ENCODE measurements at regions not wholly inside any gene's neighbourhood (a gene's known extent, or its start where the extent isn't known, plus 50 kb on each side); places are given as distances from the start of the nearest gene placed in this dataset.
A peak's percentile ranks its signal among the peaks of the same experiment; 100 is the strongest.

DNA sequence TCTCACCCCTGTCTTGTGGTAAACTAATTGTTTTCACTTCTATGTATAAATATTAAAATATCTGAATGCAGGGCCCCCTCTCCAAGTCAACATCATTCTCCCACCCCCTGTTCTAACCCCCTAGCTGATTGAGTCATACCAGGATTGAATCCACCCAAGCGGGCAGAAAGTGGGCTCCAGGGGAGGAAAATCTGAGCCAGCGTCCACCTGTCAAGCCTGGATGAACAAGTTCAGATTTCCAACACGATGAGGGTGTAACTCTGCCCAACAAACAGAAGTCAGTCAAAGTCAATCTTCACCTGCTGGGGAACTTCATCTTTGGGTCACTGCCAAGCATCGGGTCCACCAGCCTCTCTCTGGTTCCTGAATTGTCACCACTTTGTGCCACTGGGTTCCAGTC, 162.9 kb upstream of the CELF2 start:
- DNase-seq (ENCODE audit: low spot score in 2 of 2), result no peak
- H3K4me1 Mint-ChIP-seq, result peaks cover 4% of the 10 kb centered on the region
- peaks cover 7% of the 10 kb centered on the region for H3K27me3 Mint-ChIP-seq
- H3K4me3 Mint-ChIP-seq, result no peak overlapping the region
- no peaks in the 10 kb centered on the region for H3K36me3 Mint-ChIP-seq
- ATAC-seq (ENCODE audit: low read depth), result peak; percentile 36
- H3K27ac Mint-ChIP-seq, result peak overlapping the region; percentile 48
- no peaks in the 10 kb centered on the region for H3K9me3 Mint-ChIP-seq

DNA sequence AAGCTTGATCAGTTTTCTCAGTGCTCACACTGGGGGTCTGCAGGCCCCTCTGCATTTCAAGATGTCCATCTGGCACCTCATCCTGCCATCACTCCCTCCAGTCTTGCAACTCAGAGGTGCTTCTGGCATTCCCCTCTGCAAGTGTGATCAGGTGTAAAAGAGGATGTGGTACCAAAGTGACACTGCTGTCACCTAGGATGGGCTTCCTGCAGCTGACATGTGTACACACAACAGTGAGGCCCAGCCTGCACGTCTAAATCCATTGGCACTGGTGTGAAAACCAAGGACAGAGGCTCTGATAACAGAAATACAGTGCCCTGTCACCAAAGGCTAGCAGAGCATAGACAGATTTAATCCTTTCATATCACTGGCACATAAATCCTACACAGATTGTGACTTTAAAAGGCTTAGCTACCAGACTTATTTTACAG, 162.5 kb upstream of the CELF2 start:
- DNase-seq (ENCODE audit: low spot score in 2 of 2), result peak in 1 of 2 donors; percentile 5
- no peak overlapping the region for H3K4me3 Mint-ChIP-seq
- ATAC-seq (ENCODE audit: low read depth), result peak; percentile 96
- peaks cover 4% of the 10 kb centered on the region for H3K4me1 Mint-ChIP-seq
- no peaks in the 10 kb centered on the region for H3K9me3 Mint-ChIP-seq
- peak overlapping the region; percentile 48 for H3K27ac Mint-ChIP-seq
- no peaks in the 10 kb centered on the region for H3K36me3 Mint-ChIP-seq
- peaks cover 6% of the 10 kb centered on the region for H3K27me3 Mint-ChIP-seq

DNA sequence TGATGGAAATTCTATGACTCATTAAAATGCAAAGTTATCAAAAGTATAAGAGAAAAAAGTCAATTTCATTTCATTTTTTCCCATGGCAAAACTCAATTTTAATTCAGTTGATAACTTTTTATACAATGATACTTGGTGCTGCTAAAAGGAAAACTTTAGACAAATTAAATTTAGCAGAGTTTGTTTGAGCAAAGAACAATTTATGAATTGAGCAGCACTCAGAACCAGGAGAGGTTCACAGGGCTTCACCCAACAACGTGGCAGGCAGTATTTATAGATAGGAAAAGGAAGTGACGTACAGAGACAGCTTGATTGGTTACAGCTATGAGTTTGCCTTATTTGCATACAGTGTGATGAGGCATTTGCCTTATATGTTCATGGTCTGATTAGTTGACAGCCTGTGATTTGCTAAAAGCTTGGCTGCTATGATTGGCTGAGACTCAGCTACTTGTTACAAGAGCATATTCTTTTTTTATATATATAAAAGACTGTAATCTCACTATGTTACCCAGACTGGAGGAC, 157.2 kb upstream of the CELF2 start:
- ATAC-seq (ENCODE audit: low read depth), result peak; percentile 43
- Mint-ChIP-seq H3K27ac (no peak overlapping the region), H3K9me3 (no peaks in the 10 kb centered on the region), H3K27me3 (no peaks in the 10 kb centered on the region), H3K36me3 (no peaks in the 10 kb centered on the region), H3K4me1 (no peaks in the 10 kb centered on the region), H3K4me3 (no peak overlapping the region)
- DNase-seq (ENCODE audit: low spot score in 2 of 2), result no peak

DNA sequence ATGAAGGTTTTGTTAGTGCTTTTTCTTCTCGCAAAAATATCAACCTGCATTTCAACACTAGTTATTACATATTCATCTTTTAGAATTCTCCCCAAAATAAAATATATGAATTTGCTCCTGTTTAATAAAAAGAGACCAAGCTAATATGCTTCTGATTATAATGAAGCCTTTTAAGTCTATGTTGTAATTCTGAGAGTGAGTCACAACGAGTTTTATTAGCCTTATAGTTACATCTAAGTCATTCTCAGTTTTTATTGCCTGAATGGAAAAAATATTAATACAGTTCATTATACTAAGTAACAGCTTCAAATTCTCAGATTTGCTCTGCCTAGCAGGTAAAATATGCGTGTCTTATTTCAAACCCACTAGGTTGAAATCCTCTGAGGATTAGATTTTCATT, 152.4 kb upstream of the CELF2 start:
- ATAC-seq (ENCODE audit: low read depth), result no peak

DNA sequence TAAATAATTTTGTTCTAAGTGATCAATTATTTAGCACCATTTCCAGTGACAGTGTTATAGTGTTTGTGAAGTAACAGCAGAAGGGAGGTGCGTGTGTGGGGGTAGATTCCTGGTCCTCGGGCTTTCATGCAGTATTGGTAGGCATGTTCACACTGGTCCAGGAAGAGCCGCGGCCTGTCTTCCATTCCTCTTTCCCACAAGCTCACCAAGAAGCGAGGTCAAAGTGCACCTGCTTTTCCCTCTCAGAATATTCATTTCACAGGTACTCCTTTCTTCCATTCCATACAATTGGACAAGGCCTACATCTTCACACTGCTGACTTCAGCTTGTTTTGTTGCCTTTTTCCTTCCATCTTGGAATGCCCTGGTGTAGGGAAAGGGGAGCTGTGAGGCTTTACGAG, 151.8 kb upstream of the CELF2 start:
- peaks cover 6% of the 10 kb centered on the region for H3K4me1 Mint-ChIP-seq
- no peak overlapping the region for H3K27ac Mint-ChIP-seq
- H3K36me3 Mint-ChIP-seq, result no peaks in the 10 kb centered on the region
- no peaks in the 10 kb centered on the region for H3K9me3 Mint-ChIP-seq
- H3K4me3 Mint-ChIP-seq, result no peak overlapping the region
- no peak for ATAC-seq (ENCODE audit: low read depth)
- H3K27me3 Mint-ChIP-seq, result peaks cover 5% of the 10 kb centered on the region
- no peak for DNase-seq (ENCODE audit: low spot score in 2 of 2)

More for the DNA sequence above, 152.4 kb upstream of the CELF2 start:
- Mint-ChIP-seq H3K4me3 (no peak overlapping the region), H3K27ac (no peak overlapping the region), H3K4me1 (peaks cover 3% of the 10 kb centered on the region), H3K27me3 (peaks cover 5% of the 10 kb centered on the region), H3K36me3 (no peaks in the 10 kb centered on the region), H3K9me3 (no peaks in the 10 kb centered on the region)
- DNase-seq (ENCODE audit: low spot score in 2 of 2), result no peak

DNA sequence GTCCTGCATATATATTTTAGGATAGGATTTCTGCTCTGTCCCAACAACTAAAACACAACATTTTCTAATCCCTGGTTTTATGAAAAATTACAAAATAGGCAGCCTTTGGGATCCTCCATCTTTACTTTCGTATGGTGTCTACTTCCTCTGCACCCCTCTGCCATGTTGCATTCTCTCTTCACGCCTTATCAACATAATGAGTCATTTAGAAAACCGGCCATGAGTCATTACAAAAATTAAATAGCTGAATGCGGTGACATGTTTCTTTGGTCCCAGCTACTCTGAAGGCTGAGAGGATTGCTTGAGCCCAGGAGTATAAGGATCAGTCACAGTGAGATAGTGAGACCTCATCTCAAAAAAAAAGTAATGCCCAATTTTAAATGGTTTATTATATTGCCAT, 148.1 kb upstream of the CELF2 start:
- no peak overlapping the region for H3K4me3 Mint-ChIP-seq
- H3K36me3 Mint-ChIP-seq, result no peaks in the 10 kb centered on the region
- no peaks in the 10 kb centered on the region for H3K9me3 Mint-ChIP-seq
- ATAC-seq (ENCODE audit: low read depth) (no peak), DNase-seq (ENCODE audit: low spot score in 2 of 2) (no peak)
- no peak overlapping the region for H3K27ac Mint-ChIP-seq
- H3K4me1 Mint-ChIP-seq, result peaks cover 6% of the 10 kb centered on the region
- peaks cover 12% of the 10 kb centered on the region for H3K27me3 Mint-ChIP-seq

DNA sequence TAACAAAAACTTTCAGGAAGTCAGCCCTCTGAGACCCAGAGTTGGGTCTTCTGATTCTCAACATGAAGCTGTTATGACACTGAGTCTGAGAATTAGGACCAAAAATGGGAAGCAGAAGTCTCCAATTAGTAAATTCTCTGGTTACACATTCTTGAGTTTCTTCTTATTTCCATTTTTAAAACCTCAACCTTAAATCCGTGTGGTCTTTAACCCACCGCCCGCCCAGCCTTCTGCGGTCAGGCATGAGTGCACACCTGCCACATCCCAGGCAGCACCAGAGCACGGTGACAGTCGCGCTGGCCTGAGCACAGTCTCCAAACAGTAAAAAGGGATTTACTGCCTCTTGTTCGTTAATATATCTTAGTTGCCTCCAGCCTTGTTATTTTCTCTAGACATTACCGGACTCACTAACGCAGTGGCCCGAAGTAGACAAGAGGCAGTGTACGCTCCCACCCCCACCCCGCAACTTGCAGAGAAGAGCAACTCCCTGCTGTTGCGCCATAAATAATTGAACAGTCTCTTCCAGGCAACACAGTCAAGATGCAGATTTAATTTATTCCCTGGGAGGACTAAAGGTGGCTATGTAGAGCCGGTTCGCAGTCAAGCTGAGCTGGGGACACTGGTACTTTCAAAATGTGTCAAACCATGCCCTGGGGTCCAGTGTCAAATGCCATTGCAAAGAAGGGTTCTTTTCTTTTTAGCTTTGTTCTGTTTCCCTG, 147.0 kb upstream of the CELF2 start:
- H3K27ac Mint-ChIP-seq, result no peak overlapping the region
- H3K27me3 Mint-ChIP-seq, result peaks cover 13% of the 10 kb centered on the region
- H3K9me3 Mint-ChIP-seq, result no peaks in the 10 kb centered on the region
- H3K4me1 Mint-ChIP-seq, result peaks cover 6% of the 10 kb centered on the region
- no peak for DNase-seq (ENCODE audit: low spot score in 2 of 2)
- H3K36me3 Mint-ChIP-seq, result no peaks in the 10 kb centered on the region
- ATAC-seq (ENCODE audit: low read depth), result no peak
- no peak overlapping the region for H3K4me3 Mint-ChIP-seq

DNA sequence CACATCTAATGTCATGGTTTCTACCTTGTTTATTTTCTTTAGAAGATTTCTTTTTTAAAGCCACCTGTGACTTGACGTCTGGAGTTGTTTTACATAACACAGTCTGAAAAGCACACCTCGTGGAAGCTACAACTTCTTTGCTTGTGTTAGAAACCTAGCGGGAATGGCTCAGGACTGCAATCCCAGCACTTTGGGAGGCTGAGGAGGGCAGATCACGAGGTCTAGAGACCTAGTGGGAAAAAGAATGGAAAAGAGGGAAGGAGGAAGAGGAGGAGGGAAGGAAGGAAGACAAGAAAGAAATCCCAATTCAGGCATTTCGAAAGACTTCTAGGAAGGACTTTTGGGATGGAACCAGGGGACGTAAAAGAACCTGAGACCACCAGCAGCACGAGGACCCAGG, 146.3 kb upstream of the CELF2 start:
- Mint-ChIP-seq H3K9me3 (no peaks in the 10 kb centered on the region), H3K27me3 (peaks cover 14% of the 10 kb centered on the region), H3K27ac (no peak overlapping the region), H3K4me3 (no peak overlapping the region), H3K4me1 (peaks cover 6% of the 10 kb centered on the region), H3K36me3 (no peaks in the 10 kb centered on the region)
- ATAC-seq (ENCODE audit: low read depth) (no peak), DNase-seq (ENCODE audit: low spot score in 2 of 2) (no peak)

DNA sequence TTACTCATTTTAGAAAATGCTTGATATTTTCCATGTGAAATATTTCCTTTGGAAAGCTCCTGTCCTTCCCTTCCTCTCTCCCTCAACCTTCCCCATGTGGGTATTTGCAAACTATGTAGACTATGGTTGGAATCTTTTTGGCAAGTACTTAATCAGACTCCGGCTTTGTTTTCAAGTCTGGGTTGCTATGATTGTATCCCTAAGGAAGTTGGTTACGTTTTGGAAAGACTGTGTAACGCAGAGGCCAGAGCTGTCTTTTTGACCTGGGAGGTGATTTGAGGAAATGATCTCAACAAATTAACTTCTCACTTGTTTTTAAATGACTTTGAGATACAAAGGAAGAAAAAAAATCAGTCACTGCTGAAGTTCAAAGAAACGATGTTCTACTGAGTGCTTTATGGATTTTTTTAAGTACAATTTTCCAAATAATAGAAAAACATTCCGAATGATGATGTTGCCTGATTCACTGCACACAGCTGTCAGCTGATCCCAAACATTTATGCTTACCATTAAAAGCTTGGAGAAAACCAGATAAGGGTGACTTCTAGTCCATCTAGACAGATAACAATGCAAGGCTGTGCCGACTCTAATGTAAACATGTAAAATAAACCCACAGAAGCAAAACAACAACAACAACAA, 145.5 kb upstream of the CELF2 start:
- no peak for DNase-seq (ENCODE audit: low spot score in 2 of 2)
- peaks cover 6% of the 10 kb centered on the region for H3K4me1 Mint-ChIP-seq
- H3K36me3 Mint-ChIP-seq, result no peaks in the 10 kb centered on the region
- H3K9me3 Mint-ChIP-seq, result no peaks in the 10 kb centered on the region
- ATAC-seq (ENCODE audit: low read depth), result no peak
- no peak overlapping the region for H3K4me3 Mint-ChIP-seq
- H3K27ac Mint-ChIP-seq, result no peak overlapping the region
- H3K27me3 Mint-ChIP-seq, result peaks cover 17% of the 10 kb centered on the region

DNA sequence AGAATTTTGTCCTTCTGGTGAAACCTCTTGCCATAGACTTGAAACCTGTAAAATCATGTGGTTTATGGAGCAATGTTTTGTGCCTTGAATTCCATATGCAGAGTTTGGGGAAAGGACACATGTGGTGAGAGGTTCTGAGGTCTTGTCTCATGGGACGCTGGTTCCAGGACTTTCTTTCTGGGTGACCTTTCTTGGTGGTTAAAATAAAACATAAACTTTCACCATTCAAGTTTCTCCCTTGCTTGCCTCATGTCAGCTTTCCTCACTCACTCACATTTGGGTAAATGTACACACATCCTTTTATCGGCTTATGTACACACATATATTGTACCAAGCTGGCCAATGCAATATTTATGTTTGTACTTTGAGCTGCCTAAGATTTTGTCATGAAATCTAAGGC, 144.9 kb upstream of the CELF2 start:
- no peak overlapping the region for H3K4me3 Mint-ChIP-seq
- peaks cover 14% of the 10 kb centered on the region for H3K27me3 Mint-ChIP-seq
- DNase-seq (ENCODE audit: low spot score in 2 of 2) (no peak), ATAC-seq (ENCODE audit: low read depth) (no peak)
- no peaks in the 10 kb centered on the region for H3K36me3 Mint-ChIP-seq
- H3K27ac Mint-ChIP-seq, result no peak overlapping the region
- peaks cover 6% of the 10 kb centered on the region for H3K4me1 Mint-ChIP-seq
- H3K9me3 Mint-ChIP-seq, result no peaks in the 10 kb centered on the region

DNA sequence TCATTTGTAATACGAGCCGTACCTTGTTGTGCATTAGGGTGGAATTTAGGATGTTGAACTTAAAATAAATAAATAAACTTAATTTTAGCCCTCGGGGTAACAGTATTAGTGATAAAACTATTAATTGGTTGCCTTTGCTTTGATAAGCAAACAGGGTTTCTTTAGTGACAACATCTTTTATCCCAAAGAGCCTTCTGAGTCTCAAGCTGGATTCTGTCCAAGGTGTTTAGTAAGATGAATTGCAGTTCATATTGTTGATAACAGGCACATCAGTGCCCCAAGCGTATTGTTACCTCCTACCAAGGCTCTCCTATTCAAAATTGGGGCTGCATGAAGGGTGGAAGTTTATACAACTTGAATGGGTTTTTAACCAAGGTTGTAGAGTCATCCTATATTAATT, 144.4 kb upstream of the CELF2 start:
- H3K4me3 Mint-ChIP-seq, result no peak overlapping the region
- H3K27ac Mint-ChIP-seq, result no peak overlapping the region
- H3K36me3 Mint-ChIP-seq, result no peaks in the 10 kb centered on the region
- no peaks in the 10 kb centered on the region for H3K9me3 Mint-ChIP-seq
- DNase-seq (ENCODE audit: low spot score in 2 of 2) (no peak), ATAC-seq (ENCODE audit: low read depth) (no peak)
- peaks cover 14% of the 10 kb centered on the region for H3K27me3 Mint-ChIP-seq
- peaks cover 6% of the 10 kb centered on the region for H3K4me1 Mint-ChIP-seq

DNA sequence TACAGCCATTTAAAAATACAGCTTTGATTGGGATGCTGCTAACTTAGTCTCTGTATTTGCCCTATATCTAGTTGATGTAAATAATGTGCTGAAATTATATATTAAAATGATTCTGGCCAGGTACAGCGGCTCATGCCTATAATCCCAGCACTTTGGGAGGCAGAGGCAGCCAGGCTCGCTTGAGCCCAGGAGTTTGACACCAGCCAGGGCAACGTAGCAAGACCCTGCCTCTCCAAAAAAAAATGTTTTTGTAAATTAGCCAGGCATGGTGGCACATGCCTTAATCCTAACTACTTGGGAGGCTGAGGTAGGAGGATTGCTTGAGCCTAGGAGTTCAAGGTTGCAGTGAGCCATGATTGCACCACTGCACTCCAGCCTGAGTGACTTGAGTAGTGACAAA, 143.8 kb upstream of the CELF2 start:
- ATAC-seq (ENCODE audit: low read depth) (no peak), DNase-seq (ENCODE audit: low spot score in 2 of 2) (no peak)
- H3K36me3 Mint-ChIP-seq, result no peaks in the 10 kb centered on the region
- no peak overlapping the region for H3K27ac Mint-ChIP-seq
- peaks cover 14% of the 10 kb centered on the region for H3K27me3 Mint-ChIP-seq
- no peak overlapping the region for H3K4me3 Mint-ChIP-seq
- H3K9me3 Mint-ChIP-seq, result no peaks in the 10 kb centered on the region
- peaks cover 6% of the 10 kb centered on the region for H3K4me1 Mint-ChIP-seq

DNA sequence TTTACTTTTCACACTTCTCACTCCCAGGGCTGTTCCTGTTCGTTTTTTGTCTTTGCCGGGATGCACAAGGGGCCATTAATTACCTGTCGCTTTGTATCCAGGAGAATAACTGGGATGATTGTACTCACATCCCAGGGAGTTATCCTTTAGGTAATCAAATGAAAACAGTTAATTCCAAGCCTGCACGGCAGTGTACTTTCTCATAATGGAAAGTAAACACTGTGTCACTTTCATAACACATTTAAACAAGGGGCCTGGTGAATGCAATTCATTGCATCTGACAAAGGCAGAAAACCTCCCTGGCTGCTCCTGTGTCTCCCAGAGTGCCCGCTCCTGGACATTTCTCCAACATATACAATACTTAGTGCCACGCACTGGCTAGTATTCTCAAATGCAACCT, 138.7 kb upstream of the CELF2 start:
- H3K4me1 Mint-ChIP-seq, result no peaks in the 10 kb centered on the region
- ATAC-seq (ENCODE audit: low read depth) (no peak), DNase-seq (ENCODE audit: low spot score in 2 of 2) (no peak)
- H3K9me3 Mint-ChIP-seq, result peaks cover 2% of the 10 kb centered on the region
- H3K36me3 Mint-ChIP-seq, result peaks cover 3% of the 10 kb centered on the region
- no peak overlapping the region for H3K27ac Mint-ChIP-seq
- peaks cover 9% of the 10 kb centered on the region for H3K27me3 Mint-ChIP-seq
- H3K4me3 Mint-ChIP-seq, result no peak overlapping the region

DNA sequence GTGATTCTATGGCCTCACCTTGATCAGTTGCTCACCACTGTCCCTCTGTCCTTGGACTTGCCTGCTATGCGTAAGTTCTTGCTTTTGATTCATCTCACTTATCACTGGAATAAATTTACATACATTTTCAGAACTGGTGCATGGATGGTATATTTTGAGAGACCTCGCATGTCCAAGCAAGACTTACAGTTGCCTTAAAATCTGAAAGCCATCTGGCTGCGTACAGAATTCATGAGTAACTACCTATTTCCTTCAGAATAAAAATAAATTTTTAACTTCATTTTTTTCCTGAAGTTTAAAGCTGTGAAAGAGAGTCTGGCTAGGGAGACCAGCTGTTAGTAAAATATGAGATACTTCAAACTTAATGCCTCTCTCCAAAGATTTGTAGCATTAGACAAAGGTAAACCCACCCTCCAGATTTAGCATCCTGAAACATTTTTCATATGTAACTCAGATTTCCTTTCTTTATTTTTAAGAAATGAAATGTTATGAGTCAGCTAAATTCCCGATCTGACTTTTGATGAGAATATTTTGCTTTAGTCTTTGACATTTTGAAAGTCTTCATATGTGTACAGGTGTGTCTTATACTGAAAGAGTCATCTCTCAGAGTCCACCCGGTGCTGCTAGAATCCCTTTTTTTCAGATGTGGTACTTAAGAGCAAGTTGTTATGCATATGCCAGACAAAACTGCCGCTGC, 136.4 kb upstream of the CELF2 start:
- no peak overlapping the region for H3K4me3 Mint-ChIP-seq
- DNase-seq (ENCODE audit: low spot score in 2 of 2) (no peak), ATAC-seq (ENCODE audit: low read depth) (no peak)
- peaks cover 4% of the 10 kb centered on the region for H3K36me3 Mint-ChIP-seq
- H3K9me3 Mint-ChIP-seq, result peaks cover 7% of the 10 kb centered on the region
- H3K4me1 Mint-ChIP-seq, result no peaks in the 10 kb centered on the region
- H3K27me3 Mint-ChIP-seq, result peaks cover 11% of the 10 kb centered on the region
- H3K27ac Mint-ChIP-seq, result no peak overlapping the region

All from memory B cell (primary cell).